IMR-90 (cell line): ENCODE measurements at regions not wholly inside any gene's neighbourhood (a gene's known extent, or its start where the extent isn't known, plus 50 kb on each side); places are given as distances from the start of the nearest gene placed in this dataset.

ENCODE experiments used
- CTCF ChIP-seq: conservative IDR thresholded peaks from 2 replicates; pipeline ENCODE4 v1.5.1; 2012; ENCODE audit warnings: mild to moderate bottlenecking, low read depth, low read length, improper control_type of control experiment
- TF ChIP-seq, protein P1 (sequence below): fragments of 150-350 bp; IDR thresholded peaks from 2 replicates; pipeline ENCODE4 v1.6.1; 2017; ENCODE audit warnings: mild to moderate bottlenecking, antibody characterized with exemption, low read length, low read depth

DNA sequence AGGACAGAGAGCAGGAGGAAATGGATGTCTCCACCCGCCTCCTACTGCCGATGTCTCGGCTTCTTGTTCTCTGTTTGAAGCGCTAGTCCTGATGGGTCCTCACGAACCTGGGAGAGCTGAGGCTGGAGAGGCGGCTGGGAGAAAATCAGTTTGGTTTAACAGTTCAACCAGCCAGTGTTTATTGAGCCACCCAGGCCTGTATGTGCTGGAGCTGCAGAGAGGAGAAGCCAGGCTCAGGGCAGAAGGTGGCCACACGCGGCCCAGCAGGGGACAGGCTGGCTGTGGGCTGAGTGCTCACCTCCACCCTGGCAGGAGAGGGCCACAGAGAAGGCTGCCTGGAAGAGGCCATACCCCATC lies 202.1 kb downstream of the CYP26B1 start:
- TF ChIP-seq CTCF, result no peak
- TF ChIP-seq, protein P1, sequence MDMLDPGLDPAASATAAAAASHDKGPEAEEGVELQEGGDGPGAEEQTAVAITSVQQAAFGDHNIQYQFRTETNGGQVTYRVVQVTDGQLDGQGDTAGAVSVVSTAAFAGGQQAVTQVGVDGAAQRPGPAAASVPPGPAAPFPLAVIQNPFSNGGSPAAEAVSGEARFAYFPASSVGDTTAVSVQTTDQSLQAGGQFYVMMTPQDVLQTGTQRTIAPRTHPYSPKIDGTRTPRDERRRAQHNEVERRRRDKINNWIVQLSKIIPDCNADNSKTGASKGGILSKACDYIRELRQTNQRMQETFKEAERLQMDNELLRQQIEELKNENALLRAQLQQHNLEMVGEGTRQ, result no peak
